ENCODE measurements at regions not wholly inside any gene's neighbourhood (a gene's known extent, or its start where the extent isn't known, plus 50 kb on each side); places are given as distances from the start of the nearest gene placed in this dataset.

GRCh38 chr6:43987838-43988439 is 139.3 kb downstream of the MRPL14 start:
- no peaks in the 10 kb centered on the region for H3K9me3 ChIP-seq (ENCODE audit: low read depth)
- no peaks in the 10 kb centered on the region for H3K9me2 ChIP-seq (replicated peaks; ENCODE audit: insufficient read depth)
- whole genome bisulfite sequencing (ENCODE audit: low lambda C conversion rate, missing lambda C conversion rate) = 93% methylated on average over 7 of the region's 7 CpGs
- H3K4me2 ChIP-seq = no peak overlapping the region
- H3K79me2 ChIP-seq = no peaks in the 10 kb centered on the region
- no peak for TF ChIP-seq EZH2 (IDR thresholded peaks at IDR 0.05; ENCODE audit: borderline replicate concordance)
- TF ChIP-seq EZH2phosphoT487 (IDR thresholded peaks at IDR 0.05; ENCODE audit: low read depth, severe bottlenecking, unreplicated experiment) = no peak
- TF ChIP-seq CTCF (IDR thresholded peaks at IDR 0.05; ENCODE audit: poor library complexity) = no peak
- H3K4me3 ChIP-seq = no peak overlapping the region
- H3K27ac ChIP-seq = no peak overlapping the region
- no peaks in the 10 kb centered on the region for H3K36me3 ChIP-seq (replicated peaks; ENCODE audit: insufficient read depth, low read depth)
- H3K4me1 ChIP-seq (ENCODE audit: insufficient read depth) = peaks cover 29% of the 10 kb centered on the region
- H4K20me1 ChIP-seq (ENCODE audit: insufficient read depth, poor library complexity, severe bottlenecking) = no peaks in the 10 kb centered on the region
- no peaks in the 10 kb centered on the region for H3K27me3 ChIP-seq
- DNase-seq (ENCODE audit: low spot score) = no peak
- no peak overlapping the region for H2AFZ ChIP-seq

GRCh38 chr6:43986177-43986825 is 141.0 kb downstream of the MRPL14 start:
- TF ChIP-seq EZH2 (IDR thresholded peaks at IDR 0.05; ENCODE audit: borderline replicate concordance) (no peak), CTCF (IDR thresholded peaks at IDR 0.05; ENCODE audit: poor library complexity) (no peak), EZH2phosphoT487 (IDR thresholded peaks at IDR 0.05; ENCODE audit: low read depth, severe bottlenecking, unreplicated experiment) (no peak)
- no peaks in the 10 kb centered on the region for H3K79me2 ChIP-seq
- no peaks in the 10 kb centered on the region for H3K27me3 ChIP-seq
- no peak overlapping the region for H2AFZ ChIP-seq
- H3K9me3 ChIP-seq (ENCODE audit: low read depth) = no peaks in the 10 kb centered on the region
- no peak overlapping the region for H3K4me2 ChIP-seq
- H3K36me3 ChIP-seq (replicated peaks; ENCODE audit: insufficient read depth, low read depth) = no peaks in the 10 kb centered on the region
- H3K27ac ChIP-seq = no peak overlapping the region
- no peaks in the 10 kb centered on the region for H3K9me2 ChIP-seq (replicated peaks; ENCODE audit: insufficient read depth)
- peaks cover 26% of the 10 kb centered on the region for H3K4me1 ChIP-seq (ENCODE audit: insufficient read depth)
- DNase-seq (ENCODE audit: low spot score) = no peak
- 78% methylated on average over 7 of the region's 7 CpGs for WGBS (ENCODE audit: low lambda C conversion rate, missing lambda C conversion rate)
- no peak overlapping the region for H3K4me3 ChIP-seq
- H4K20me1 ChIP-seq (ENCODE audit: insufficient read depth, poor library complexity, severe bottlenecking) = no peaks in the 10 kb centered on the region

- H3K27ac ChIP-seq = no peak overlapping the region
- TF ChIP-seq EZH2 (IDR thresholded peaks at IDR 0.05; ENCODE audit: borderline replicate concordance) (no peak), CTCF (IDR thresholded peaks at IDR 0.05; ENCODE audit: poor library complexity) (no peak)
These were observed 141.9 kb downstream of the MRPL14 start for GRCh38 chr6:43985329-43985728.

More at GRCh38 chr6:43985329-43985728, 141.9 kb downstream of the MRPL14 start:
- Histone ChIP-seq H3K4me2 (no peak overlapping the region), H4K20me1 (ENCODE audit: insufficient read depth, poor library complexity, severe bottlenecking) (no peaks in the 10 kb centered on the region), H2AFZ (no peak overlapping the region), H3K4me3 (no peak overlapping the region), H3K36me3 (replicated peaks; ENCODE audit: insufficient read depth, low read depth) (no peaks in the 10 kb centered on the region), H3K9me2 (replicated peaks; ENCODE audit: insufficient read depth) (no peaks in the 10 kb centered on the region), H3K4me1 (ENCODE audit: insufficient read depth) (peaks cover 18% of the 10 kb centered on the region), H3K9me3 (ENCODE audit: low read depth) (no peaks in the 10 kb centered on the region), H3K27me3 (no peaks in the 10 kb centered on the region), H3K79me2 (no peaks in the 10 kb centered on the region)
- 88% methylated on average over 2 of the region's 2 CpGs for WGBS (ENCODE audit: low lambda C conversion rate, missing lambda C conversion rate)
- no peak for DNase-seq (ENCODE audit: low spot score)

Data from hepatocyte (in vitro differentiated cells).